Inferior parietal cortex (tissue), 1 donor: ENCODE measurements at regions not wholly inside any gene's neighbourhood (a gene's known extent, or its start where the extent isn't known, plus 50 kb on each side); places are given as distances from the start of the nearest gene placed in this dataset.

Experiments
- DNase-seq: peaks from one replicate; pipeline ENCODE4 v3.0.0-alpha.2; 2016; ENCODE audit errors: extremely low spot score

GRCh38 chr10:21173802-21174714, 276.9 kb upstream of the NEBL start:
- DNase-seq = no peak

GRCh38 chr10:21172930-21173801, 276.1 kb upstream of the NEBL start:
- no peak for DNase-seq

GRCh38 chr10:21172542-21172929, 275.4 kb upstream of the NEBL start:
- DNase-seq = no peak

- no peak for DNase-seq
Measured at GRCh38 chr10:21171936-21172541, 274.9 kb upstream of the NEBL start.

- no peak for DNase-seq
Measured at GRCh38 chr10:21171197-21171935, 274.3 kb upstream of the NEBL start.

- no peak for DNase-seq
Measured at GRCh38 chr10:21170216-21170615, 273.1 kb upstream of the NEBL start.

- no peak for DNase-seq
Measured at GRCh38 chr10:21169271-21169670, 272.2 kb upstream of the NEBL start.

GRCh38 chr10:21167288-21168010, 270.3 kb upstream of the NEBL start:
- no peak for DNase-seq

GRCh38 chr10:21166557-21167287, 269.6 kb upstream of the NEBL start:
- DNase-seq = no peak

GRCh38 chr10:21165489-21165888, 268.4 kb upstream of the NEBL start:
- DNase-seq = no peak

GRCh38 chr10:21164687-21165086, 267.6 kb upstream of the NEBL start:
- no peak for DNase-seq

- no peak for DNase-seq
Measured at GRCh38 chr10:21162948-21163347, 265.8 kb upstream of the NEBL start.

GRCh38 chr10:21161647-21162046, 264.5 kb upstream of the NEBL start:
- DNase-seq = no peak

GRCh38 chr10:21161090-21161625, 264.0 kb upstream of the NEBL start:
- no peak for DNase-seq

GRCh38 chr10:21160116-21160515, 263.0 kb upstream of the NEBL start:
- DNase-seq = no peak

GRCh38 chr10:21159669-21160068, 262.6 kb upstream of the NEBL start:
- no peak for DNase-seq

GRCh38 chr10:21158301-21158700, 261.2 kb upstream of the NEBL start:
- DNase-seq = no peak

GRCh38 chr10:21157664-21158063, 260.6 kb upstream of the NEBL start:
- no peak for DNase-seq

- DNase-seq = no peak
Measured at GRCh38 chr10:21150166-21150565, 253.1 kb upstream of the NEBL start.

- no peak for DNase-seq
Measured at GRCh38 chr10:21146436-21146789, 249.3 kb upstream of the NEBL start.
